ENCODE measurements at regions not wholly inside any gene's neighbourhood (a gene's known extent, or its start where the extent isn't known, plus 50 kb on each side); places are given as distances from the start of the nearest gene placed in this dataset.

GRCh38 chr1:229170274-229170673 lies 100.6 kb upstream of the RAB4A start:
- no peak for TF ChIP-seq CTCF (IDR thresholded peaks at IDR 0.05)
- no peak for TF ChIP-seq POLR2AphosphoS5 (IDR thresholded peaks at IDR 0.05)
- no peak for TF ChIP-seq POLR2A (IDR thresholded peaks at IDR 0.05)

Data from breast epithelium (tissue), 3 donors.